ENCODE measurements at regions not wholly inside any gene's neighbourhood (a gene's known extent, or its start where the extent isn't known, plus 50 kb on each side); places are given as distances from the start of the nearest gene placed in this dataset.

DNA sequence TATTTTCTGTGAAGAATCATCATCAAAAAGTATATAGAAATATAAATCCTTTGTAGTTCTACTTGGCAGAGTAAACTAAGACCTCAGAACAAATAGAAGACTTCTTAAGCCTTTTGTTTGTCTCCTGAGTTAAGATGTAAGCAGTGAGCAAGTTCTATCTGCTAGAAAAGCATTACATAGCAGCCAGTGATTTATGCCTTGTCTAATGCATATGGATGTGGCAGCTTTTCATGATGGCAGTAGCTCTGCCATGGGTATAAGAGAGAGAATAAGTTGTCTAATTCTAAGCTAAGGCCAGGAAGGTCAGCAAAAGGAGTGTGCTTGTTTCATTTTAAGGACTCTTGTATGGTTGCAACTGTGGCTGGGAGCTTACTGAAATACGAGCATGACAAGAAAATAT lies 920.2 kb downstream of the GRIK2 start:
- TF ChIP-seq POLR2A (IDR thresholded peaks at IDR 0.05) (no peak), POLR2AphosphoS5 (IDR thresholded peaks at IDR 0.05) (no peak), CTCF (IDR thresholded peaks at IDR 0.05) (no peak), EP300 (IDR thresholded peaks at IDR 0.05; ENCODE audit: low read depth) (no peak)
